Psoas muscle (tissue), 7 donors: ENCODE measurements at regions not wholly inside any gene's neighbourhood (a gene's known extent, or its start where the extent isn't known, plus 50 kb on each side); places are given as distances from the start of the nearest gene placed in this dataset.
A peak's percentile ranks its signal among the peaks of the same experiment; 100 is the strongest.

Experiments used
- ATAC-seq, 4 donors: fragments of 200-7000 bp; cut with Tn5 transposase; one replicate each; pipeline ENCODE4 v1.9.1; 2020; ENCODE audit warnings: moderate library complexity in 3 of 4, mild to moderate bottlenecking in 2 of 4
- DNase-seq, 2 donors: peaks; one replicate each; pipeline ENCODE4 v3.0.0-alpha.2; 2020
- H3K27ac ChIP-seq: fragments of 200-600 bp; one replicate; pipeline ENCODE4 v1.8.0; 2022
- H3K27me3 ChIP-seq, 3 donors: fragments of 200-600 bp in 1 of 3; one replicate each; pipeline versions ENCODE4 v1.6.1 to v1.8.0; 2013 to 2022; ENCODE audit warnings: low read length in 2 of 3, mild to moderate bottlenecking in 2 of 3, moderate library complexity in 1 of 3; ENCODE audit not compliant: insufficient read depth in 3 of 3
- H3K36me3 ChIP-seq, 2 donors: fragments of 200-600 bp in 1 of 2; one replicate each; pipeline versions ENCODE4 v1.6.1 to v1.8.0; 2013 to 2022; ENCODE audit warnings: low read depth in 1 of 2, mild to moderate bottlenecking in 1 of 2, moderate library complexity in 1 of 2; ENCODE audit not compliant: insufficient read depth in 1 of 2
- H3K4me1 ChIP-seq: fragments of 200-600 bp; one replicate; pipeline ENCODE4 v1.8.0; 2022
- H3K4me3 ChIP-seq: fragments of 200-600 bp; one replicate; pipeline ENCODE4 v1.8.0; 2022; ENCODE audit warnings: mild to moderate bottlenecking
- H3K9me3 ChIP-seq: fragments of 200-600 bp; one replicate; pipeline ENCODE4 v1.8.0; 2022
- WGBS, 3 donors: extraction: QIAGEN DNeasy Blood & Tissue Kit; methylation state at CpG; one replicate each; pipeline versions ENCODE4 v1.1.6 to v1.1.7; 2013; 5-methylcytosine and 5-hydroxymethylcytosine counted together
- intact Hi-C, 2 donors: fragments of 100-400 bp; cut with DNase I; formaldehyde crosslinking; loops; one replicate each; pipeline versions ENCODE4 v1.11.0 to v1.14.2; 2022
- TF ChIP-seq, protein P1 (sequence below): fragments of 200-600 bp; IDR thresholded peaks from one replicate; pipeline ENCODE4 v1.8.0; 2022; ENCODE audit warnings: antibody characterized with exemption
- donor health status: healthy with polysubstance abuse.
- donor health status: DM: no; HTN: no; CAD: no; lungs with moderate emphysema.
- donor health status: Bipolar disorder and iron deficiency.
- donor health status: healthy.
- donor health status: DM: yes; HTN: yes; CAD: no.
- donor health status: DM: no; HTN: no; CAD: no.
- donor health status: DM: yes; HTN: yes; CAD: no.

- H3K4me3 ChIP-seq = no peak overlapping the region
- no peaks in the 10 kb centered on the region for H3K36me3 ChIP-seq
- 29 to 40% (median 39%) methylated on average over 3 of the region's 3 CpGs for WGBS, 3 donors
- TF ChIP-seq, protein P1, sequence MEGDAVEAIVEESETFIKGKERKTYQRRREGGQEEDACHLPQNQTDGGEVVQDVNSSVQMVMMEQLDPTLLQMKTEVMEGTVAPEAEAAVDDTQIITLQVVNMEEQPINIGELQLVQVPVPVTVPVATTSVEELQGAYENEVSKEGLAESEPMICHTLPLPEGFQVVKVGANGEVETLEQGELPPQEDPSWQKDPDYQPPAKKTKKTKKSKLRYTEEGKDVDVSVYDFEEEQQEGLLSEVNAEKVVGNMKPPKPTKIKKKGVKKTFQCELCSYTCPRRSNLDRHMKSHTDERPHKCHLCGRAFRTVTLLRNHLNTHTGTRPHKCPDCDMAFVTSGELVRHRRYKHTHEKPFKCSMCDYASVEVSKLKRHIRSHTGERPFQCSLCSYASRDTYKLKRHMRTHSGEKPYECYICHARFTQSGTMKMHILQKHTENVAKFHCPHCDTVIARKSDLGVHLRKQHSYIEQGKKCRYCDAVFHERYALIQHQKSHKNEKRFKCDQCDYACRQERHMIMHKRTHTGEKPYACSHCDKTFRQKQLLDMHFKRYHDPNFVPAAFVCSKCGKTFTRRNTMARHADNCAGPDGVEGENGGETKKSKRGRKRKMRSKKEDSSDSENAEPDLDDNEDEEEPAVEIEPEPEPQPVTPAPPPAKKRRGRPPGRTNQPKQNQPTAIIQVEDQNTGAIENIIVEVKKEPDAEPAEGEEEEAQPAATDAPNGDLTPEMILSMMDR = no peak
- H3K9me3 ChIP-seq = no peaks in the 10 kb centered on the region
- DNase-seq (no peak), ATAC-seq (no peak)
- no peaks in the 10 kb centered on the region for H3K27me3 ChIP-seq
- H3K4me1 ChIP-seq = no peaks in the 10 kb centered on the region
- H3K27ac ChIP-seq = no peak overlapping the region
- intact Hi-C loops = no loop called here
Observed at GRCh38 chr2:221153226-221153625, 418.9 kb downstream of the EPHA4 start.

- H3K27me3 ChIP-seq = no peaks in the 10 kb centered on the region
- no peak overlapping the region for H3K27ac ChIP-seq
- no peaks in the 10 kb centered on the region for H3K4me1 ChIP-seq
- ATAC-seq (no peak), DNase-seq (no peak)
- no peak overlapping the region for H3K4me3 ChIP-seq
- TF ChIP-seq, protein P1 = no peak
- intact Hi-C loops = no loop called here
- WGBS, 3 donors = 75 to 80% (median 76%) methylated on average over 7 of the region's 7 CpGs
- H3K9me3 ChIP-seq = no peaks in the 10 kb centered on the region
- no peaks in the 10 kb centered on the region for H3K36me3 ChIP-seq
Observed at GRCh38 chr2:221154176-221154575, 417.9 kb downstream of the EPHA4 start.

DNA sequence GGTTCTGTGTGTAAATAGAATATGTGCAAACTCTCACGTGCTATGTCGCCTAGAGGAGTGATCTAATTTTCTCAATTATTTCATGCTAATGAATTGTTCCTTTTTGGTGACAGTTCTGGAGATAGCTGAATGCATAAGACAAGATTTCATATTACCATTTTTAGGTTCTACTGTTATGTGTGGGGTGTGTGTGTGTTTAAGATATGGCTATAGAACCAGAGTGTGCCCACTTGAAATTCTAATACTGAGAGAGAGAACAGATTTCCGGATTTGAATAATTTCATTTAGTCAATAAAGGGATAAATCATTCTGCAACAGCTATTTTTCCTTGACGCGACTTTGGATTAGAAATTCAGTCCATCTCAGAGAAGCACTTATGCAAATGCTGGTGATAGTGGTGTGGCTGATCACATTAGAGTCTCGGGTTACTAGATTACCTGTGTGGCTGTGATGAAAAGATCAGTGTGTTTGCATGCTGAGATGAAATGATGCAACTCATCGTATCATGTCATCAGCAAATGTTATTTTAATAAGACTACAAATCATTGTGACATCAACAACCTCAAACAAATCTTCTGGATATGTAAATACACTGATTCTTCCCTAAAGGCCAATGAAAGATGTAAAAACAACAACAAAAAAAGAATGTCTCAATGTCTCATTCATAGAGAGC, 415.9 kb downstream of the EPHA4 start:
- H3K4me1 ChIP-seq = no peaks in the 10 kb centered on the region
- no peak for ATAC-seq
- WGBS, 3 donors = 91 to 93% (median 91%) methylated on average over 7 of the region's 7 CpGs
- no peak overlapping the region for H3K27ac ChIP-seq
- no peak for DNase-seq
- no peaks in the 10 kb centered on the region for H3K36me3 ChIP-seq
- H3K4me3 ChIP-seq = no peak overlapping the region
- intact Hi-C loops = no loop called here
- no peaks in the 10 kb centered on the region for H3K9me3 ChIP-seq
- H3K27me3 ChIP-seq = no peaks in the 10 kb centered on the region
- TF ChIP-seq, protein P1 = no peak

GRCh38 chr2:221161186-221161585, 410.9 kb downstream of the EPHA4 start:
- H3K9me3 ChIP-seq = no peaks in the 10 kb centered on the region
- H3K36me3 ChIP-seq = no peaks in the 10 kb centered on the region
- WGBS, 3 donors = 94 to 100% (median 98%) methylated on average over 1 of the region's 1 CpG
- H3K27me3 ChIP-seq = peaks cover 0 to 3% (median 0%) of the 10 kb centered on the region in 3 donors
- DNase-seq (no peak), ATAC-seq (no peak)
- TF ChIP-seq, protein P1 = no peak
- H3K4me1 ChIP-seq = no peaks in the 10 kb centered on the region
- intact Hi-C loops = no loop called here
- no peak overlapping the region for H3K27ac ChIP-seq
- no peak overlapping the region for H3K4me3 ChIP-seq

DNA sequence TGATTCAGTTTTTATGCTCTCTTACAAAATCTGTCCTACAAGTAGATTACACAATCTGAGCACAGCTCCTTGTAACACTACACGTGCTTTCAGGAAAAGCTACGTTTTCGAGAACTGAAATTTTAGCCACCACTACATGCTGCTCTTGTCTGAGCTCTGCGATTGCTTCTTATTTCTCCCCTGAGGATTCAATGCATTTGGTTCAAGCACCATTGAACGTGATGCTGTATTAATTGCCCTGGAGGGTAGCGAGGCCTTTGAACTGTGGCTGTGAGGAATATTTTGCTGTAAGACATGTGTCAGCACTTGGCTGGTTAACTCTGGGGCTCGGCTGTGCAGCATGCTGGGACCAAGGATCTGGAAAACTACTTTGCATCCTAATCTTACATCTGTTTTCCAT, 405.8 kb downstream of the EPHA4 start:
- WGBS, 3 donors = 38 to 43% (median 42%) methylated on average over 7 of the region's 7 CpGs
- TF ChIP-seq, protein P1 = no peak
- Histone ChIP-seq H3K4me1 (no peaks in the 10 kb centered on the region), H3K36me3 (no peaks in the 10 kb centered on the region), H3K9me3 (no peaks in the 10 kb centered on the region), H3K4me3 (no peak overlapping the region), H3K27ac (no peak overlapping the region), H3K27me3 (peaks cover 0 to 3% (median 0%) of the 10 kb centered on the region in 3 donors)
- DNase-seq (peak in 1 of 2 donors; percentile 52), ATAC-seq (peak in 3 of 4 donors; percentile 39 to 57 (median 46))
- intact Hi-C loops = no loop called here
